GM12875 (cell line): ENCODE measurements at regions not wholly inside any gene's neighbourhood (a gene's known extent, or its start where the extent isn't known, plus 50 kb on each side); places are given as distances from the start of the nearest gene placed in this dataset.

Experiments
- H3K4me3 ChIP-seq: one replicate; pipeline ENCODE4 v1.5.1; 2011; ENCODE audit warnings: low read depth, low read length, control low read depth
- TF ChIP-seq, protein P1 (sequence below): IDR thresholded peaks from 2 replicates; pipeline ENCODE4 v1.5.1; 2011; ENCODE audit warnings: low read depth, mild to moderate bottlenecking, control low read depth, inconsistent platforms, low read length, moderate library complexity, borderline replicate concordance; ENCODE audit not compliant: insufficient read depth

DNA sequence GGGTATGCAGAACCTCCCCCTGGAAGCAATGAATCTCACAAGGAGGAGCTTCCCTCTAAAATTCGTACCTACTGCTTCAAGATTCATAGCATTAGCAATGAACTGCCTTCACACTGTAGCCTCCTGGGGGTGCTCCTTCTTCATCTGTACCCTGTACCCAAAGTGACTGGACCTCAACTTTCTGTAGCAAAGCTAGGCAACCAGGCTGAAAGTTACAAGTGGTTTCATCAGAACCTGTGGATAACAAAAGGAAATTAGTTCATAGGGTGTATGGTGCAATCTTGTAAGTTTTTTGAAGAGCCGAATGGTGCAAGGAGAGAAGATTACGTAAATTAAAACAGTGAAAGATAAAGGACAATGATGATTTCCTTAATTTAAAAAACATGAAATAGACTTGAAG is 1541.7 kb upstream of the FLRT2 start:
- H3K4me3 ChIP-seq: no peak overlapping the region
- TF ChIP-seq, protein P1, sequence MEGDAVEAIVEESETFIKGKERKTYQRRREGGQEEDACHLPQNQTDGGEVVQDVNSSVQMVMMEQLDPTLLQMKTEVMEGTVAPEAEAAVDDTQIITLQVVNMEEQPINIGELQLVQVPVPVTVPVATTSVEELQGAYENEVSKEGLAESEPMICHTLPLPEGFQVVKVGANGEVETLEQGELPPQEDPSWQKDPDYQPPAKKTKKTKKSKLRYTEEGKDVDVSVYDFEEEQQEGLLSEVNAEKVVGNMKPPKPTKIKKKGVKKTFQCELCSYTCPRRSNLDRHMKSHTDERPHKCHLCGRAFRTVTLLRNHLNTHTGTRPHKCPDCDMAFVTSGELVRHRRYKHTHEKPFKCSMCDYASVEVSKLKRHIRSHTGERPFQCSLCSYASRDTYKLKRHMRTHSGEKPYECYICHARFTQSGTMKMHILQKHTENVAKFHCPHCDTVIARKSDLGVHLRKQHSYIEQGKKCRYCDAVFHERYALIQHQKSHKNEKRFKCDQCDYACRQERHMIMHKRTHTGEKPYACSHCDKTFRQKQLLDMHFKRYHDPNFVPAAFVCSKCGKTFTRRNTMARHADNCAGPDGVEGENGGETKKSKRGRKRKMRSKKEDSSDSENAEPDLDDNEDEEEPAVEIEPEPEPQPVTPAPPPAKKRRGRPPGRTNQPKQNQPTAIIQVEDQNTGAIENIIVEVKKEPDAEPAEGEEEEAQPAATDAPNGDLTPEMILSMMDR: no peak

DNA sequence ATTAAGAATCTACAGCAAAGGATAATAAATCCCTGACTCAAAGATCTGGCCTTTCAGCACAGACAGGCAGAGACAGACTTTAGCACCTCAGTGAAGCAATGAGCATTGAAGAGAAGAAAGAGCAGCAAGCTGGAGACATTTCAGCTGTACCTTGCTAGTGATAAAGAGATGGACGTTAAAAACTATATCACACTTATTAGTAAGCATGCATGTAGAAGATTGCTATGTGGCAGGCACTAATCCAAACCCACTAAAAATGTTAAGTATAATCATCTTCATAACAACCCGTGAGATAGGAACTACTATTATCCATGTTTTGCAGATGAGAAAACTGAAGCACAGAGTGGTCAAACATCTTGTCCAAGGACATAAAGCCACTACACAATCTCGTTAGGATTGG is 1538.3 kb upstream of the FLRT2 start:
- TF ChIP-seq, protein P1: no peak
- H3K4me3 ChIP-seq: no peak overlapping the region

- H3K4me3 ChIP-seq: no peak overlapping the region
- TF ChIP-seq, protein P1: no peak
Observed at GRCh38 chr14:83992857-83993256, 1537.1 kb upstream of the FLRT2 start.

DNA sequence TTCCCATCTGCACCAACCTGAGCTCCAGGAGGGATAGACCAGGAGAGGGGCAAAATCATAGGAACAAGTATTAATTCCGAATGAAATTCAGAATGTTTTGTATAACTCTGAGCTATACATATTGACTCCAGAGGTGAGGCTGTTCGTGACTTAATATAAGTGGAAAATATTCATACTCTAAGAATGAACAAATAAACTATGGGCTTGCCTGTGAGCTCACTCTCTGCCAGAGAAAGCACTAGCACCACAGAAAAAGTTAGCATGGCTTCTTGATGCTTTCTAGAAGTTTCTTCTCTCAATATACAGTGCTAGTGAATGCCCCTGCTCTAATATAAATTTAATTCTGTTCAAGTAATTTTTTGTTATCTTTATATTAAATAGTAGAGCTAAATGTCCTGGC is 1536.4 kb upstream of the FLRT2 start:
- H3K4me3 ChIP-seq: no peak overlapping the region
- TF ChIP-seq, protein P1: no peak

- TF ChIP-seq, protein P1: no peak
- no peak overlapping the region for H3K4me3 ChIP-seq
Observed at GRCh38 chr14:83994020-83994419, 1535.9 kb upstream of the FLRT2 start.

DNA sequence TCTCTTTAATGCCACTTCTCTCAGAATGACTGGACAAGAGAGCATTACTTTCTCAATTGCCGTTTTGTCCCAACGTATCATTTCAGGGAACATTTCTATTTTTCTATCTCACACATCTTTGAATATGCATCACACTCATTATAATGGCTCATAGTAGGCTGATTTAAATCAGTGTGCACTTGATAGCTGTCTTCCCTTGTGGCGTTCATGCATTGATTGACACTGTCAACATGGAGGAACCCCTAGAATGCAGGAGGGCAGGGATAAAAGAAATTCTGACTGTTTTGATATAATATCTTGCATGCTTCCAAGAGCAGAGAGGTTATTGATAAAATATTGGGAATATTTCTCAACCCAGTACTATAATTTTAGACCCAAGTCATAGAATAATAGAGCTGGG is 1528.9 kb upstream of the FLRT2 start:
- H3K4me3 ChIP-seq: no peak overlapping the region
- TF ChIP-seq, protein P1: no peak

- TF ChIP-seq, protein P1: no peak
- H3K4me3 ChIP-seq: no peak overlapping the region
Observed at GRCh38 chr14:84003346-84003745, 1526.6 kb upstream of the FLRT2 start.
